OCI-LY7 (cell line): ENCODE measurements at regions not wholly inside any gene's neighbourhood (a gene's known extent, or its start where the extent isn't known, plus 50 kb on each side); places are given as distances from the start of the nearest gene placed in this dataset.

Source experiments
- EZH2phosphoT487 ChIP-seq: fragments of 200-600 bp; sonication (generic); IDR thresholded peaks from 2 replicates; pipeline ENCODE4 v1.6.1; 2018; ENCODE audit warnings: low read depth, borderline replicate concordance, mild to moderate bottlenecking, mixed run types, antibody characterized with exemption, low read length, moderate library complexity, mixed read lengths
- TF ChIP-seq, protein P1 (sequence below): fragments of 200-600 bp; sonication (generic); conservative IDR thresholded peaks from 2 replicates; pipeline ENCODE4 v1.5.1; 2014; ENCODE audit warnings: mild to moderate bottlenecking, antibody characterized with exemption, low read length, moderate library complexity, mixed read lengths

DNA sequence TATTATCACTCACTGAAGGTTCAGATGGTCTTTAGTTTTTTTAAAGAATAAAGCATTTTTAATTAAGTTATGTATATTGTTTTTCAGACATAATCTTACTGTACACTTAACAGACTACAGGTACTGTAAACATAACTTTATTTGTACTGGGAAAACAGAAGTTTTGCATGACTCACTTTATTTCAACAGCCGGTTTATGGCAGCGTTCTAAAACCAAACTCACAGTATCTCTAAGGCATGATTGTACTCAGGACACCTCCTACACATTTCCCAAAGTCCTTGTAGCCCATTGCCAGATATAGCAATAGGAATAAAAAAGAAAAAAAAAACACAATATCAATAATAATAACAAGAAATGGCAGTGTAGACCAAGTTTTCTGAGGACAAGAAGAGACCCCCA, 1341.4 kb downstream of the FSCB start:
- TF ChIP-seq, protein P1, sequence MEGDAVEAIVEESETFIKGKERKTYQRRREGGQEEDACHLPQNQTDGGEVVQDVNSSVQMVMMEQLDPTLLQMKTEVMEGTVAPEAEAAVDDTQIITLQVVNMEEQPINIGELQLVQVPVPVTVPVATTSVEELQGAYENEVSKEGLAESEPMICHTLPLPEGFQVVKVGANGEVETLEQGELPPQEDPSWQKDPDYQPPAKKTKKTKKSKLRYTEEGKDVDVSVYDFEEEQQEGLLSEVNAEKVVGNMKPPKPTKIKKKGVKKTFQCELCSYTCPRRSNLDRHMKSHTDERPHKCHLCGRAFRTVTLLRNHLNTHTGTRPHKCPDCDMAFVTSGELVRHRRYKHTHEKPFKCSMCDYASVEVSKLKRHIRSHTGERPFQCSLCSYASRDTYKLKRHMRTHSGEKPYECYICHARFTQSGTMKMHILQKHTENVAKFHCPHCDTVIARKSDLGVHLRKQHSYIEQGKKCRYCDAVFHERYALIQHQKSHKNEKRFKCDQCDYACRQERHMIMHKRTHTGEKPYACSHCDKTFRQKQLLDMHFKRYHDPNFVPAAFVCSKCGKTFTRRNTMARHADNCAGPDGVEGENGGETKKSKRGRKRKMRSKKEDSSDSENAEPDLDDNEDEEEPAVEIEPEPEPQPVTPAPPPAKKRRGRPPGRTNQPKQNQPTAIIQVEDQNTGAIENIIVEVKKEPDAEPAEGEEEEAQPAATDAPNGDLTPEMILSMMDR = no peak
- no peak for TF ChIP-seq EZH2phosphoT487
